Pons (tissue), 1 donor: ENCODE measurements at regions not wholly inside any gene's neighbourhood (a gene's known extent, or its start where the extent isn't known, plus 50 kb on each side); places are given as distances from the start of the nearest gene placed in this dataset.
"Not testable (repeated sequence)": the region's sequence is repeated elsewhere in the genome, so short reads cannot be mapped to it uniquely, and the experiment has no call there.

ENCODE experiments used
- DNase-seq: peaks from one replicate; pipeline ENCODE4 v3.0.0-alpha.2; 2016; ENCODE audit warnings: low spot score

DNA sequence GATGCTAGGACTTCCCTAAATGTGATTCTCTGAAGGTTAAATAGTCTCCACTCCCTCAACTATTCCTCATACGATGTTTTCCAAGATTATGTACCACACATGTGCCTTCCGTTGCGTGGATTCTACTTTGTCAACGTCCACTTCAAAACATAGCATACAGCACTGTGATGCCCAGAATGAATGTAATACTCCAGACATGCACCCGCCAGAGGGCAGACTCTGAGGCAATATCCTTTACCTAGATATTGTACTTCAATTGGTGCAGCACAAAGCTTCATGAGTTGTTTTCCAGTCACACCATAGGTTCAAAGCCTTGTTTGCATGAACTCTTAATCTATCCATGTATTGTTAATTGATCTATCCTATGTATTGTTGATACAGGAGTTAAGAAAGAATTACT lies 201.0 kb upstream of the NABP1 start:
- DNase-seq, result no peak

DNA sequence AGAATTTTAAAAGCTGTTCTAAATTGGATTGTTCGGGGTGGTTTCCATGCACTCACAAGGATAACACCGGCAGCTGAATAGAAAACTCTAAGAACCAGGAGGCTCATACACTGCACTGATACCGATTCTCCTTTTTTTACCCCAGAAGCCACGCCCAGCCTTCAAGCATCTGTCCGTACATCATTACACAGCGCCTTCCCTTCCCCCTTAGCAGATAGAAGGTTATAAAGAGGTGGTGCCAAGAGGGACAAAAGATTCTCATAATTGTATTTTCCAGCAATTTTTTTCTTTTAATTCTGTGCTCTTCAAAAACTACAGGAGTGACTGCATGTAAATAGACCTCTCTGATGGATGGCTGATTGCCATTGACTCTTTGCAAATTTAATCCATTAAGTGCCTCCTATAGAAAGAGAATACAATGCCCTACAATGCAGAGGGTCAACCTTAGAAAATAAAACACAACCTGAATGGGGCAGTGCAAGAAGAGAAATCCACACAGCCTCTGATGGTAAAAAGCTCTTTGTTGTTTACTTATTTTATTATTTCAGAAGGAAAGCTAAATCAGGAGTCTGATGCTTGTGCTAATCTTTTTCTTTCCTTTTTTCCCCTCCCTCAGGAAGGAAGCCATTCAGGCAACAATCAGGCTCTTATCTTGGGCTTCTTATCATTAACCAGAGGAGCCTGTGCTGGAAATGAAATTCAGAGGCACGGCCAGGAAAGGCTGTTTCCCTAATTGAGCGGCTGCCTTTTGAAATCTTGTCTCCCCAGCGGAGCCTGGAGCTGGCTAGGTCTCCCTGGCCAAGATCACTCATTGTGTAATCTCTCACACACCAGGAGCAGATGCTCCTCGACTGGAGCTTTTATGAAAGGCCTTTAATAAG lies 198.9 kb upstream of the NABP1 start:
- peak; percentile 26 for DNase-seq

DNA sequence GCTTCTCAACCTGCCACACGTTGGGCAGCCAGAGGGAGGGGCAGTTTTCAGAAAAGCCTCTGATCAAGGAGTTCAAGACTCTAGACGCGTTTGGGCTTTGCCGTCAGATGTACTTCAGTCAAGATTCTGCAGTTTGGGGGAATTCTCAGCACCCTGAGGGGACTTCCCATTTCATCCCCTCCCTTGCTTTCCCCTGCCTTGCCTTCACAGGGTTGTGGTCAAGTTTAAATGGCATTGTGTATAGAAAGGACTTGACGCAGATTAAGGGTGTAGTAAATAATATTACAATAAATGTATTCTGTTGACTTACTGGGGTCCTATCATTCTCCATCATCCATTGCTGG lies 198.3 kb upstream of the NABP1 start:
- no peak for DNase-seq

DNA sequence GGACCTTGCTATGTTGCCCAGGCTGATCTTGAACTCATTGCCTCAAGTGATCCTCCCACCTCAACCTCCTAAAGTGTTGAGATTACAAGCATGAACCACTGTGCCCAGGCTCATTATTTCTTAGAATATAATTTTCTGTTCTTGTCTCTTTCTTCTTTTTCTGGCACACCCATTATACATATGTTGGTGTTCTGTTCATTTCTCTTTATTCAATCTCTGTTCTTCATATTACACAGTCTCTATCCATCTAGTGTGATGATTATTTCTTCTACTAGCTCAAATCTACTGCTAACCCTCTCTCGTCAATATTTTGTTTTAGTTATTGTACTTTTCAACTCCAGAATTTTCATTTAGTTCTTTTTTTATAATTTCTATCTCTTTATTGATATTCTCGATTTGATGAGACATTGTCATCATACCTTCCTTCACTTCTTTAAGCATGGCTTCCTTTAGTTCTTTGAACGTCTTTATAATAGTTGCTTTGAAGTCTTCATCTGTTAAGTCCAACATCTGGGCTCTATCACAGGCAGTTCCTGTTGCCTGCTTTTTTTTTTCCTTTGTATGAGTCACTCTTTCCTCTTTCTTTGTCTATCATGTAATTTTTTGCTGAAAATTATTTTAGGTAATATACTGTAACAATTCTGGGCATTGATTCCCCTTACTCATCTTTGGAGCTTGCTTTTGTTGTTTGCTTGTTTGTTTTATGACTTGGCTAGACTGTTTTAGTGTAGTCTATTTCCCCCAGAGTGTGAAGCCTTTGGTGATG lies 196.4 kb upstream of the NABP1 start:
- DNase-seq, result no peak

DNA sequence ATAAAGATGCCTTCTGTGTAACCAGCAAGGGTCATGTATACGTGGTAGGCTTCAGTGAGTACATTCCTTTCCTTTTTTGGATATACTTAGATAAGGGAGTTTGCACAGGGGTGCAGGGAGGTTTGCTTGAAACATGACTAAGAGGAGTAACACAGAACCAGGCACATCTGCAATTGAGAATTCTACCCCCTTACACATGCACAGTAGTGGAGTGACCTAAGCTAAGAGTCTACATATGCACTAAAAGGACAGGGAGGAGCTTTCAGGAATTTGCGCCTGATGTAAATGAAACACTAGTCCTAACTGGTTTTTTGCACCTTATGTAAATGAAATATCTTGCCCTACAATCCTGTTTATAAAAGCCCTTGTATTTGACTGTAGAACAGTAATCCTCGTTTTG lies 194.8 kb upstream of the NABP1 start:
- no peak for DNase-seq

DNA sequence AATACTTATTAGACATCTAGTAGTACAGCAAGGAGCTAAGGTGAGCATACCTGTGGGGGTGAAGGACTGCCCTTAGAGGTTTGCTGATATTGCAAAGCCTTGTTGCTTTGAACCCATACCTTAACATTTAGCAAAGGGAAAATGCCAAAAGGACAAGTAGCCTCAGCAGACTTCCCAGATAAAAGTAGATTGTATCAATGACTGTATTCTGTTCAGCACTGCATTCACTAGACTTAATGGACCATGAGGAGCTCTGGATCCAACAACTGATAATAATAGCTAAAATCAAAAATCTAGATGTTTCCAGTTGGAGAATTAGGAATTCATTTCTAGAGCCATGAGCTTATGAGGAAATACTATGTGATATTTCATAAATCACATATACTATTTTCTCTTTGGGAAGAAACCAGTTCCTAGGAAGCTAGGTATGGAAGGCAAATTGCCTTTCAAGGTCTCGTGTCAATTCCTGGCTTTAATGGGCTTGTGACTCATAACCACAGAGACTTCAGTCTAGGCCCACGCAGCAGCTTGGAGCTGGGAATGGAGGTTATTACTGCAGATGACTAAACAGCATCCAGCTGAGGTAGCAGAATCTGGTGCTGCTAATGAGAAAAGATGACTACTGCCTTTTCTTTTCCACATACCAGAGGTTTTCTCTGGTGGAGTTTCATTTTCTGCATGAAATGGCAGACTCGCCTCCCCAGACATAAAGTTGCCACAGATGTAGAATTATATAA lies 191.2 kb upstream of the NABP1 start:
- no peak for DNase-seq

DNA sequence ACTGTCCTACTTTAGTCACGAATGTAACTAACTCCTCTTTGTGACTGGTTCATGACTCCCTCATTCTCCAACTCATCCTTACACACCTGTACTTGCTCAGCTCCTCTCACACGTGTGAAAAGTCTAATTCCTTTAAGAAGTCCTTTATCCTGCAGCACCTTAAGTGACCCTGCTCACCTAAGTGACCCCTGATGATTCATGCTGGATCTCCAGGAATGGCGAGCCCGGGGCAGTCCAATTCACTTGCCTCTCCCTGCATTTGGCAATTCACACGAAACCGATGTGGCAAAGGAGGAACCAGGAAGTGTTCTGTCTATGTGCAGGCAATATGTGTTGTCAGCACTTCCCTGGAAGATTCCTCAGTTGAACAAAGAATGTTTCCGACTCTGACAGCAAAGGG lies 189.8 kb upstream of the NABP1 start:
- no peak for DNase-seq

DNA sequence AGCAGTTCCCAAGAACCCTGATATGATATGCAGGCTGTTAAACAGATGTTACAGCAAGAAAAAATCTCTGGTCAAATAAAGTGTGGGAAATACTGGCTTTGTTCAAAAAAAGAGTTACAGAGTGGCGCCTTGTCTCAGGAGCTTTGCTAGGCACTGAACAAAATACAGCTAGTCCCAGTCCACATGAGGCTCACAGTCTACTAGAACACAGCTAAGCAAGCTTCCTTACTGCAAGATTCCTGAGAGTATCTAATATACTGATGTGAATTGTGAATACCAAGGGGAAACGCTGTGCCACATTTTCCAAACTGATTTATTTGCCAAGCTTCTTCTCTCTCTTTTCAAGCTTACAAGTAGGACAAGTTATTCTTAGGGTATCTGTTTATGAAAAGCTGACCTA lies 188.8 kb upstream of the NABP1 start:
- no peak for DNase-seq

DNA sequence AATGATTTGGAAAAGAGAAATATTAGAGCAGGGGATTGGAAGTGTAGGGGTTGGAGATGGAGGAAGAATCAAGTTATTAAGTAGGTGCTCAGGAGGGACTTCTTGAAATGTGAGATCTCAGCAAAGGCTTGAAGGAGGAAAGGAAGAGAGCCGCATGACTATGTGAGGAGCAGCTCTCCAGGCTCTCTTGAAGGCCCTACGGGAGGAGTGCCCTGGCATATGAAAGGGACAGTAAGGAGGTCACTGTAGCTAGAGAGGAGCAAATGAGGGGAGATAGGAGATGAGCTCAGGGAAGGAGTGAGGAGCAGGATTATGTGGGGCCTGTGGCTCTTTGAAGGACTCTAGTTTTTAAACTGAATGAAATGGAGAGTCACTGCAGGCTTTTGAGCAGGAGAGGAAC lies 181.1 kb upstream of the NABP1 start:
- DNase-seq, result no peak

DNA sequence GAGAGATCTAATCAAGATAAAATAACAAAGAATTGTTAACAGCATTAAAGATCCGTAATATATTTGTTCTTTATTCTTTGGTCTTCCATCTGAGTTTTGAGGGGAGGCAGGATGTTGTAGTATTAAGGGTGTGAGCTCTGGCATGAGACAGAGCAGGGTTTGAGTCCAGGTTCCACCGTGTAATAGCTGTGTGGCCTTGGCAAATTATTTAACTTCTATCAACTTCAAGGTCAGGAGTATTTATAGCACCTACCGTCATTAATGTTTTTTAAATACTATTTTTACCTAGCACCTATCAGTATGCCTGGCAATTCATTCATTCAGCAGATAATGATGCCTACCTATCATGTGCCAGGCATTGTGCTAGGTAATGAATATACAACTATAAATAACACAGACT lies 180.1 kb upstream of the NABP1 start:
- no peak for DNase-seq

DNA sequence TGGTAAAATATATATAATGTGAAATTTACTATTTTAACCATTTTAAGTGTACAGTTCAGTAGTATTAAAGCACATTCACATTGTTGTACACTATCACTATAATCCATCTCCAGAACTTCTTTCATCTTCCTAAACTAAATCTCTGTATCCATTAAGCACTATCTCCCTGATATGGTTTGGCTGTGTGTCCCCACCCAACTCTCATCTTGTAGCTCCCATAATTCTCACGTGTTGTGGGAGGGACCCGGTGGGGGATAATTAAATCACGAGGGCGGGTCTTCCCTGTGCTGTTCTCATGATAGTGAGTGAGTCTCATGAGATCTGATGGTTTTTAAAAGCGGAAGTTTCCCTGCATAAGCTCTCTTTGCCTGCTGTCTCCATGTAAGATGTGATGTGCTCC lies 178.9 kb upstream of the NABP1 start:
- no peak for DNase-seq

DNA sequence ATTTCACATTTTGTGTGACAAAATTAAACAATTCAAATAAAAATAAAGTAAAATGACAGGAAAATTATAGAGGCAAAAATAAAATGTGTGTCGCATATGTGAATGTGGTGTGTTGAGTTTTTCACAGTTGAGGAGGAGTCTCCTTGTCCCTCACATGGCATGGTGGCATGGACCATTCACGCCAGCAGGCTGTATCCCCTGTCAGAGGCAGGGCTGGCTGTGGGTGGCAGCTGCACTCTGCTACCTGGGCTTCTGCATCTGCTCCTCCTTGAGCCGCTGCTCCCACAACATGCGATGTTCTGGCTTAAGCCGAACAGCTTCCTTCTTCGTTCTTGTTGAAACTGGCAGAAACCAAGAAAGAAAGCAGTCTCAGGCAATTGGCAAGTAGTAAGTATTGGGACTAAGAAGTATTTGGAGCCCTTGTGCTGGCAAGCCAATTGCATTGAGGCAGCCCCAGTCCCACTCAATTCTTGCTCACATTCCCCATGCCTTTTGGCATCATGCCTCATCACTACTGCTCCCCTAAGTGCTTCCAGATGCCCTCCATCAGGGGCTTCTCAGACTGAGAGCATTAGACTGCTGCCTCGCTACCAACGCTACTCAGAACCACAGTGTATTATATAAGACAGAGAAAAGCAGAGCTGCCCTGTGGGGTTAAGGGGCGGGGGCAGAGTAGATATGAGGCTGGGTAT lies 177.9 kb upstream of the NABP1 start:
- no peak for DNase-seq

DNA sequence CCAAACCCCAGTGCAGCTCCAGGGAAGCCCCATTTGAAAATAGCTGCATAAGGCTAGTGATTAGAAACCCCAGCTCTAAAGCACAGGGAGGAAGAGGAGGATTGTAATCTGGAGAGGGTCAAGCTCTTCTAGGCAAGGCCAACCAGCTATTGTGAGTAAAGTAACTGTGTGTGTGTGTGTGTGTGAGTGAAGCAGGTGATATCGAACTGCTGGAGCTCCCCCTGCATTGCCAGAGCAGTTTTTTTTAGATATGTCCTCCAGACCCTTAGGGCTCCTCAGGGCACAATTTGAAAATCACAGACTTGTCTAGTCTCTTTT lies 177.4 kb upstream of the NABP1 start:
- DNase-seq, result no peak

DNA sequence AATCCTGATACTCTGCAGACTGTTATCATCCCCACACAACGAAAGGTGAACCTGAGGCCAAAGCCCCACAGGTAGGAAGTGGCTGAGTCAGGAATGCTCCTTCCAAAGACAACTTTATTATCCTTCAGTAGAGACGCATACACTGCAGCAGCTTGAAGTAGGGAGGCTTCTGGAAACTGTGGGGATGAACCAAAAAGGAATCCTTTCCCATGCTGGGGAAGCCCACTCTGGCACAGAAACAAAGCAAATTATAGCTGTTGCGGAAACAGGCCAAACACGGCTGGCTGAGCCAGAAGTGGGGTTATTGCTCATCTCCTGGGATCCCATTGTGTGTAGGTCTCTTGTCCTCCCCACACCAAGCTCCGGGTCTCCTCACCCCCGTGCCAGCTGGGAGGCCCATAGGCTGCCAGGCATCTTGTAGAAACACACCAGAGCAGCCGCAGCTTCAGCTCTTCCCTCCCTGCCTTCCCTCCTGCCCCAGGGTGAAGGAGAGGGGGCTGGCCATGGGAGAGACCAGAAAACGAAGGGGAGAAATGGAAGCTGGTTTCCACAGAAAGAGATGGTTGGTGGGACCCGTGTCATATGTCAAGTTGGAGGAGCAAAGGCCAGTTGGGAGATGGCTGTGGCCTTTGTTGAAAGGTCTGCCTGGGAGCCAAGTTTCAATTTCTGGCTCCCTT lies 176.9 kb upstream of the NABP1 start:
- DNase-seq, result no peak

DNA sequence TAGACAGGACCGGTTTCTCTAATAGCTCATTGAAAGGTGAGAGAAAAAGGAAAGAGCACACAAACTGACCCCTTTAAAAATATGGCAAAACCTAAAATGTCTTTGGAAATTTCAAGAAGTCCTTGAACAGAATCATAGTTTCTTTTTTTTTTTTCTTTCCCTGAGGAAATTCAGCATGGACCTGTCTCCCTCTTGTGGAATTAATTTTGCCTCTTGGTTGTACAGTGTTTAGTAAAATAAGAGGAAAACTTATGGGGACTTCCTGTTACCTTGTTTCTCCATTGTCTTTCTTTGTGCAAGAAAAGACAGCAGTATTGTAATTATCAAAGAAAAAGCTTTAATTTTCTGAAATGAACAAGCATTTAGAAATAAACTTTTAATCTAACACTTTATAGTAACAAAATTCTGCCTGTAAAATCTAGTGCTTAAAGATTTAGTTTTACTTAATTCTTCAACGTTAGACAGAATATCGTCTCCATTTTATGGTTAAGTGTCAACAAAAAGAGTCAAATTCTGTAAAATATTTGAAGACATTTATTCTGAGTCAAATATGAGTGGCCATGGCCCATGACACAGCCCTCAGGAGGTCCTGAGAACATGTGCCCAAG lies 176.3 kb upstream of the NABP1 start:
- peak; percentile 31 for DNase-seq

DNA sequence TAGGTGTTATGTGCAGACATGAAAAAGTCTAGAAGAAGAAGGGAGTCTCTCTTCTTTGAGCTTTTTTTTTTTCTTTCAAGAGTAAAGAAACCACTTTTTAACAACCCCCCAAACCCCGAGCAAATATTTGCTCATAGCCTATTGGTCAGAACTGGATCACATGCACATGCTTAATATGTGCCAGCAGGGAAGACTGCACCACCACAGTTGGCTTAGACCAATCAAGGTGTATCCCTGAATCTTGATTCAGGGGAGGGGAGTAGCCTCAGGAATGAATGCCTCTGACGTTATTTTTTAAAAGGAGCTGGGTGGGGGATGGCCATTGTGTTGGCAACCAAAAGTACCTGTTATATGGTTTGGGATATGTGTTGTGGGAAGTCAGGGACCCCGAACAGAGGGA lies 171.4 kb upstream of the NABP1 start:
- no peak for DNase-seq

DNA sequence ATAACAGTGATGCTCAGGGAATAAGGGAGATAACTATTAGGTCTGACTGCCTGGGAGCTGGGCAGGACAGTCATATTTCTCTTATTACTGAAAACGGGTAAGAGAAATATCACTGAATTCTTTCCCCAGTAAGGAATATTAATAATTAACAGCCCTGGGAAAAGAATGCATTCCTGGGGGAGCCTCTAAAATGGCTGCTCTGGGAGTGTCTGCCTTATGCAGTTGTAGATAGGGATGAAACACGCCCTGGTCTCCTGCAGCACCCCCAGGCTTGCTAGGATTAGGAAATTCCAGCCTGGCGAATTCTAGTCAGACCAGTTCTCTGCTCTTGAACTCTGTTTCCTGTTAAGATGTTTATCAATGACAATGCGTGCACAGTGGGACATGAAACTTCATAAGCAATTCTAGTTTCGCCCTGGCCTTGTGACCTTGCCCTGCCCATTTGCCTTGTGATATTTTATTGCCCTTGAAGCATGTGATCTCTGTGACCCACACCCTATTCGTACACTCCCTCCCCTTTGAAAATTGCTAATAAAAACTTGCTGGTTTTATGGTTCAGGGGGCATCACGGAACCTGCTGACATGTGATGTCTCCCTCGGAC lies 170.6 kb upstream of the NABP1 start:
- not testable (repeated sequence) for DNase-seq

DNA sequence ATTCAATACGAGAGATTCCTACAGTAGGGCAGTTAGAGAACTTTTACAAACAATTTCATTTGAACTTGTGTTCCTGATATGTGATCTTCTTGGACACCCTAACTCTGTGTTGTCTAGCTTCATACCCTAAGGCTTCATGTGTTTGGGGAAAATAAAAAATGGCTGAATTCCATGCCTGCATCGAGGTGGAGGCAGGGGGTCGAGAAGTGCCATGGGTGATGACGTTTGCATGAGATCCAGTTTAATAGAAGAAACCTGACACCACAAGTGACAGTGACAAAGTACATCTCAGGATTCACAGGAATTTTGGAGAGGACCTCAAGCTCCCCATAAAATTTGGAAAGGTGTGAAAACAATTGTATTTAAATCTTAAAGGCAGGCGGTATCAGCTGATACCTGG lies 169.2 kb upstream of the NABP1 start:
- no peak for DNase-seq

DNA sequence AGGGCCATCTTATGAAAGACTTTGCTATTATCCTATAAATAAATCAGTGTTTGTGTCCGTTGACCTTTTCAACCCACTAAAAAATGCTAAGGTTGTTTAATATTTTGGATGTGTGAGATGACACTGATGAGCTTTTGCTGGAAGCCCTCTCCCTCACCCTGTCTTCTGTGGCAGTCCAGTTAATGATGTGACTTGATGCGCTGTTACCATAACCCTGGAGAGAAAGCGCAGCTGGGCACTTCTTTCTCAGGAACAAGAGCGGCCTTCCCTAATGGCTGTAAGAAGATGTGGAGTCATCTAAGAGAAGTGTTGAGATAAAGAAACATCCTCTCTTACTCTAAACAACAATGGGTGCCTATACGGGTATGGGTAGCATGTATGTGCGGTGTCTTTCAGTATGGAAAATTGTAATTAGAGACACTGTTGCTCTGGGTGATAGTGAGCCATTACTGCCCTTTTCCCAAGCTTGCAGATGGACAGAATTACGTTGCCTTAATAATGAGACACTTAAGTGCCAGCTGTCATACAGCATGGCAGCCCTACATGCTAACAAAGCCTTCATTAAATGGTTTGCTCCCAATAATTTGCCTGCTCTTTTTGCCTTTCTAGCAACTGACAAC lies 165.6 kb upstream of the NABP1 start:
- no peak for DNase-seq

DNA sequence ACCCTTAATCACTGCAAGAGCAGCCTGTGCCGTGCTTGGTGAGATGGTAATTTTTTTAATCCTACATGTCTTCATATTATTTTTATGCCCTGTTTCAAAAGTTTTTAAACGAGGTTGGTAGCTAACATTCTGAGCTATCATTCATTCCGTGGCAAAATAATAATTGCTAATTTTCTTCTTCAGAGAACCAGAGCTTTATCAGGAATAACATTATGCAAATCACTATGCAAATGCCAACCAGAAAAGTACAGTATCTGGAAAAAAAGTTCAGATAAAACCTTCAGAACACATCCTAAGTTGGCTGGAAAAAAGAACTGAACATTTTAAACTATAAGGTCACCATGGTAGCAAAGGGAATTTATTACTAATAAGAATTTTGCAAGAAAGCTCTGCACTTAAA lies 165.1 kb upstream of the NABP1 start:
- DNase-seq, result no peak

DNA sequence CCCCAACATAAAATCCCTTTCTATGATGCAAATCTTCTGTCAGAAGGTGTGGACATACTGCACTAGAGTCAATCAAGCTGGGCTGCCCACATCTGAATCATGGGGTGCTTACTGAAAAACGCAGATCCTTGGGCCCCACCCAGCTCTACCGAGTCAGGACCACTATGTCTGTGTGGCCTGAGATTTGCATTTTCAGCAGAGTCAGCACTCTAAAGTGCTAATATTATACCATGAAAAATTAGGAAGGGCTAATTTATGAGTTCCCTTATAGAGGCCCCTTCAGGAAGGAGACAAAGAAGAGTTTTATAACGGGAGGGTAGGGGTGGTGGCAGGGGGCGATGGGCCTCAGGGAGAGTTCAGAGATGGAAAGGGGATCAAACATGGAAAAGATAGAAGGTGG lies 163.3 kb upstream of the NABP1 start:
- no peak for DNase-seq
